ENCODE measurements at regions not wholly inside any gene's neighbourhood (a gene's known extent, or its start where the extent isn't known, plus 50 kb on each side); places are given as distances from the start of the nearest gene placed in this dataset.

GRCh38 chr10:90306187-90306586, 551.7 kb downstream of the HTR7 start:
- no peak for DNase-seq (ENCODE audit: low spot score in 2 of 2)
- FAIRE-seq: no peak

- DNase-seq (ENCODE audit: low spot score in 2 of 2) (no peak), FAIRE-seq (no peak)
These were observed 549.6 kb downstream of the HTR7 start for GRCh38 chr10:90308223-90308622.

- FAIRE-seq: no peak
- no peak for DNase-seq (ENCODE audit: low spot score in 2 of 2)
These were observed 544.1 kb downstream of the HTR7 start for GRCh38 chr10:90313576-90314325.

GRCh38 chr10:90314718-90315117, 543.1 kb downstream of the HTR7 start:
- FAIRE-seq: no peak
- no peak for DNase-seq (ENCODE audit: low spot score in 2 of 2)

- no peak for DNase-seq (ENCODE audit: low spot score in 2 of 2)
- no peak for FAIRE-seq
These were observed 540.7 kb downstream of the HTR7 start for GRCh38 chr10:90317172-90317571.

GRCh38 chr10:90318659-90319058, 539.2 kb downstream of the HTR7 start:
- FAIRE-seq (no peak), DNase-seq (ENCODE audit: low spot score in 2 of 2) (no peak)

- DNase-seq (ENCODE audit: low spot score in 2 of 2): peak in 1 of 2 donors; percentile 14
- FAIRE-seq: no peak
These were observed 538.5 kb downstream of the HTR7 start for GRCh38 chr10:90319188-90319914.

GRCh38 chr10:90321132-90321816, 536.6 kb downstream of the HTR7 start:
- DNase-seq (ENCODE audit: low spot score in 2 of 2) (no peak), FAIRE-seq (no peak)

- DNase-seq (ENCODE audit: low spot score in 2 of 2) (no peak), FAIRE-seq (no peak)
These were observed 531.2 kb downstream of the HTR7 start for GRCh38 chr10:90326498-90327267.

- FAIRE-seq: no peak
- DNase-seq (ENCODE audit: low spot score in 2 of 2): no peak
These were observed 530.2 kb downstream of the HTR7 start for GRCh38 chr10:90327611-90328010.

- DNase-seq (ENCODE audit: low spot score in 2 of 2) (no peak), FAIRE-seq (no peak)
These were observed 529.4 kb downstream of the HTR7 start for GRCh38 chr10:90328459-90328858.

- FAIRE-seq: no peak
- no peak for DNase-seq (ENCODE audit: low spot score in 2 of 2)
These were observed 528.9 kb downstream of the HTR7 start for GRCh38 chr10:90328896-90329295.

- no peak for FAIRE-seq
- no peak for DNase-seq (ENCODE audit: low spot score in 2 of 2)
These were observed 520.5 kb downstream of the HTR7 start for GRCh38 chr10:90337316-90337715.

- no peak for DNase-seq (ENCODE audit: low spot score in 2 of 2)
- no peak for FAIRE-seq
These were observed 515.4 kb downstream of the HTR7 start for GRCh38 chr10:90342480-90342879.

- DNase-seq (ENCODE audit: low spot score in 2 of 2): no peak
- no peak for FAIRE-seq
These were observed 513.6 kb downstream of the HTR7 start for GRCh38 chr10:90344226-90344625.

GRCh38 chr10:90347239-90347638, 510.6 kb downstream of the HTR7 start:
- no peak for DNase-seq (ENCODE audit: low spot score in 2 of 2)
- no peak for FAIRE-seq

- DNase-seq (ENCODE audit: low spot score in 2 of 2) (no peak), FAIRE-seq (no peak)
These were observed 507.7 kb downstream of the HTR7 start for GRCh38 chr10:90350122-90350521.

- no peak for DNase-seq (ENCODE audit: low spot score in 2 of 2)
- no peak for FAIRE-seq
These were observed 505.6 kb downstream of the HTR7 start for GRCh38 chr10:90352288-90352687.

GRCh38 chr10:90354914-90355313, 502.9 kb downstream of the HTR7 start:
- DNase-seq (ENCODE audit: low spot score in 2 of 2) (no peak), FAIRE-seq (no peak)

GRCh38 chr10:90363799-90364483, 493.9 kb downstream of the HTR7 start:
- no peak for DNase-seq (ENCODE audit: low spot score in 2 of 2)
- no peak for FAIRE-seq

Measured in frontal cortex (tissue), 3 donors.